Activated CD4-positive, alpha-beta memory T cell treated with anti-CD3 and anti-CD28 coated beads for 36 hours (primary cell): ENCODE measurements at regions not wholly inside any gene's neighbourhood (a gene's known extent, or its start where the extent isn't known, plus 50 kb on each side); places are given as distances from the start of the nearest gene placed in this dataset.
A peak's percentile ranks its signal among the peaks of the same experiment; 100 is the strongest.

Source experiments
- CTCF ChIA-PET: fragments of 350-600 bp; sonication (Branson Sonifier 250); formaldehyde crosslinking; loops from one replicate; lab custom pipeline; 2021; ENCODE audit warnings: antibody characterized with exemption, inconsistent platforms; lab: Charles Lee
- POLR2A ChIA-PET: fragments of 350-600 bp; sonication (Branson Sonifier 250); formaldehyde crosslinking; loops from one replicate; lab custom pipeline; 2021; ENCODE audit warnings: antibody characterized with exemption; lab: Charles Lee
- DNase-seq: peaks from one replicate; pipeline ENCODE4 v3.0.0-alpha.2; 2020
- H3K27ac Mint-ChIP-seq: one replicate; pipeline ENCODE4 v1.8.0; 2021; ENCODE audit warnings: mixed read lengths
- H3K27me3 Mint-ChIP-seq: one replicate; pipeline ENCODE4 v1.8.0; 2021; ENCODE audit warnings: mixed read lengths
- H3K36me3 Mint-ChIP-seq: one replicate; pipeline ENCODE4 v1.8.0; 2021; ENCODE audit warnings: mixed read lengths
- H3K4me1 Mint-ChIP-seq: one replicate; pipeline ENCODE4 v1.8.0; 2021; ENCODE audit warnings: low read depth, mixed read lengths
- H3K4me3 Mint-ChIP-seq: one replicate; pipeline ENCODE4 v1.8.0; 2021; ENCODE audit warnings: mild to moderate bottlenecking, mixed read lengths
- H3K9me3 Mint-ChIP-seq: one replicate; pipeline ENCODE4 v1.8.0; 2021; ENCODE audit warnings: mixed read lengths
- intact Hi-C: fragments of 100-400 bp; cut with micrococcal nuclease; formaldehyde crosslinking; loops from one replicate; pipeline ENCODE4 v1.15.1; 2023

DNA sequence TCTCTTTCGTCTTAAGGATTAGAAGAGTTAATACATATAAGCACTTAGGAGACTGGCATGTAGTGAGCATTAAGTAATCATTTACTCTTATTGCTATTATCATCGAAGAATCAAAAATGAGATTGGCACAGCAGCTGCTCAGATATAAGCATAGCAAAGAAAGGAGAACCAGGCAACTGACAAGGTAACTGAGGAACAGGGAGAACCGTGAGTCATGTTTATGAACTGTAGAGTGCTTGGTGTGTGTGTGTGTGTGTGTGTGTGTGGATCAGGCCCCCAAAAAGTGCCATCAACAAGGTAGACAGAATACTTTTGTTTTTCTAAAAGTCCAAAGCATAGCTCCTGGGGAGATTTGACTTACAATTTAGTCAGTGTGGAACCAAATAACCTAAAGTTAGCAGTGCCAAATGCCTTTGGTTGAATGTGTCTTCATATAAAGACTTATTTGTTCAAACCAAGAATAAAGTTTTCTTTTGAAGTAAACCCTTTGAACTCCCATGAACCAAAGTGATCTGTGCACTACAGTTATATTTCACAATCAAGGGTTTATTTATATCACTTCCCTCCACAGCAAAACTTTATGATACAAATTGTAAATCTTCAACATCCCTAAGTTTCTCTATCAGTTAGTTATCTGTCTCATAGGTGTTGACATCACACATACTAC, 660.6 kb downstream of the NYAP2 start:
- H3K27me3 Mint-ChIP-seq: peaks cover 2% of the 10 kb centered on the region
- intact Hi-C loops: no loop called here
- H3K9me3 Mint-ChIP-seq: no peaks in the 10 kb centered on the region
- POLR2A ChIA-PET: no interaction called here
- H3K36me3 Mint-ChIP-seq: no peaks in the 10 kb centered on the region
- no peak for DNase-seq
- H3K4me3 Mint-ChIP-seq: no peak overlapping the region
- no peak overlapping the region for H3K27ac Mint-ChIP-seq
- CTCF ChIA-PET: no interaction called here
- no peaks in the 10 kb centered on the region for H3K4me1 Mint-ChIP-seq

DNA sequence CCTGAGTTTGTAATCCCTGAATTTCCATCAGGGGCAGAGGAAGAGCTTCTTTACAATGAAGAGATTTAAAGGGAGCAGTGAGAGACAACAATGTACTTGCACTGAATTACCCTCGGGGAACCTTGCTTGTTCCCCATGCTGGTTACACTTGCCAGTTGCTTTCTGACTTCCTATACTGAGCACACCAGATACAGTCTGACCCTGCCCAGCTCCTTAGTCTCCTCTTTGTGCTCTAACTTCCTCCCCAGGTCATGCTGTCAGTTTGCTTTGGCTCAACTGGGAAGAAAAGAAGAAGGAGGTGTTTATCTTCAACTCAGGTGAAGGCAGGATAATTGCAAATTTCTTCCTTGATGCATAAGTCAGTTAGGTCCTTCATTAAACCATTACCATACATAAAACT, 658.4 kb downstream of the NYAP2 start:
- ChIA-PET POLR2A (no interaction called here), CTCF (no interaction called here)
- DNase-seq: no peak
- H3K4me3 Mint-ChIP-seq: no peak overlapping the region
- no peaks in the 10 kb centered on the region for H3K9me3 Mint-ChIP-seq
- H3K36me3 Mint-ChIP-seq: no peaks in the 10 kb centered on the region
- intact Hi-C loops: no loop called here
- H3K27me3 Mint-ChIP-seq: peaks cover 2% of the 10 kb centered on the region
- no peak overlapping the region for H3K27ac Mint-ChIP-seq
- H3K4me1 Mint-ChIP-seq: no peaks in the 10 kb centered on the region

DNA sequence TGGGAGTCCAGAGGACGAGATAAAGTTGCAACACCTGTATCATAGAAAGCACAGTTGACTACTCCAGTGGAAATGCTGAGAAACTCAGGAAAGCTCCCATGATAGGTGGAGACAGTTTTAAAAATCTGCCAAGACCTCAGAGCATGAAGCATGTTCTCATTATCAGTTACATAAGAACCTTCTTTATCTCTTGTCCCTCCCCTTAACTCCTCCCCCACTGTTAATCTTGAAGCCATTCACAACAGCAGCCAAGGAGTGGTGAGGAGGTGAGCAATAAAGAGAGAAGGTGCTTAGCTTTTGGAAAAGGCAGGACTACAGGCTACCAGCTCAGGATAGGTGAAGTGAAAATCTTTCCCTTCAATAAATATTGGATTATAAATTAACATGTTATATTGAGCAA, 657.9 kb downstream of the NYAP2 start:
- CTCF ChIA-PET: no interaction called here
- H3K9me3 Mint-ChIP-seq: no peaks in the 10 kb centered on the region

DNA sequence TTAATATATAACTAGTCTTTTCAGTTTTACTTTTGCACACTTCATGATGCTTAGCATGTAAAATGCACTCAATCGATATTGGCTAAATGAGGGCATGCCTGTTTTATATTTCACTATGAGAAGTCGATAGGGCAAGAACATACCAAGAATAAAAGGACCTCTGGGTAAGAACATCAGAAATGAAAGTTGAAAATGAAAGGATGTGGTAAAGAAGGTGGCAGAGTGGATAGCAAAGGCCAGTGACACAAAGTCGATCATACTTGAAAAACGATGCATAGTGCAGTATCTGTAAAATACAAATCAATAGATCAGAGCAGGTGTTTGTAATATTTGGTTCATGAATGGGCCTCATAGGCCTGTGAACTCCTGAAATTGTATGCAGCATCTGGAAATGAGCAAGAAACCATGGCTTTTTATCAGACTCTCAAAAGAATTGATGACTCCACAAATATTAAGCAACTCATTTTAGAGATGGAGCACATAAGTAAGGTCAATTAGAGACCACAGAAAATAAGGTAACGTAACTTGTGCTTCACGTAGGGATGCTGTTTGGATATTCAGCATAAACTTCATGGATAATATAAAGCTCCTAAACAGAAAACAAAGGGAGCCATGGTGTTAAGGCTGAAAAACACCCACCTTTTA, 653.4 kb downstream of the NYAP2 start:
- no peak for DNase-seq
- Mint-ChIP-seq H3K27me3 (no peaks in the 10 kb centered on the region), H3K9me3 (no peaks in the 10 kb centered on the region), H3K4me3 (no peak overlapping the region), H3K36me3 (no peaks in the 10 kb centered on the region), H3K4me1 (no peaks in the 10 kb centered on the region), H3K27ac (no peak overlapping the region)
- ChIA-PET CTCF (no interaction called here), POLR2A (no interaction called here)
- intact Hi-C loops: no loop called here

More for the DNA sequence above, 657.9 kb downstream of the NYAP2 start:
- H3K4me1 Mint-ChIP-seq: no peaks in the 10 kb centered on the region
- H3K27me3 Mint-ChIP-seq: peaks cover 2% of the 10 kb centered on the region
- DNase-seq: no peak
- H3K4me3 Mint-ChIP-seq: no peak overlapping the region
- POLR2A ChIA-PET: no interaction called here
- intact Hi-C loops: no loop called here
- no peaks in the 10 kb centered on the region for H3K36me3 Mint-ChIP-seq
- no peak overlapping the region for H3K27ac Mint-ChIP-seq

DNA sequence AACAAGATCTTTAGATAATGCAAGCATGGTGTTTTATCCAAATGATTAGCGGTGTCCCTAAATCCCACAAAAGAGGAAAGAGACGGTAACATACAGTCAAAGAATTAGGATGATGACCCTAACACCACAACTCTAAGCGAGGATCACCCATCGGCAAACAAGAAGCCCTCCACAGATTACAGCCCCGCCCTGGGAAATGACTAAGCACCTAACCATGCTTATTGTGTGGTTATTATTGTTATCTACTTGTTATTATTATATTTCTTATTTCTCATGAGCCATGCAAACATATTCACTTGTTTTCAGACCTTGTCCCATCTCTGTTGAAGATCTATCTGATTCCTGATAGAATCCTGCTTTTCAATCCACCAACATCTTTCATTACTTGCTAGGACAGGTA, 651.3 kb downstream of the NYAP2 start:
- H3K4me3 Mint-ChIP-seq: no peak overlapping the region
- no peaks in the 10 kb centered on the region for H3K9me3 Mint-ChIP-seq
- no peaks in the 10 kb centered on the region for H3K36me3 Mint-ChIP-seq
- intact Hi-C loops: no loop called here
- H3K4me1 Mint-ChIP-seq: no peaks in the 10 kb centered on the region
- ChIA-PET POLR2A (no interaction called here), CTCF (no interaction called here)
- DNase-seq: no peak
- no peak overlapping the region for H3K27ac Mint-ChIP-seq
- no peaks in the 10 kb centered on the region for H3K27me3 Mint-ChIP-seq

DNA sequence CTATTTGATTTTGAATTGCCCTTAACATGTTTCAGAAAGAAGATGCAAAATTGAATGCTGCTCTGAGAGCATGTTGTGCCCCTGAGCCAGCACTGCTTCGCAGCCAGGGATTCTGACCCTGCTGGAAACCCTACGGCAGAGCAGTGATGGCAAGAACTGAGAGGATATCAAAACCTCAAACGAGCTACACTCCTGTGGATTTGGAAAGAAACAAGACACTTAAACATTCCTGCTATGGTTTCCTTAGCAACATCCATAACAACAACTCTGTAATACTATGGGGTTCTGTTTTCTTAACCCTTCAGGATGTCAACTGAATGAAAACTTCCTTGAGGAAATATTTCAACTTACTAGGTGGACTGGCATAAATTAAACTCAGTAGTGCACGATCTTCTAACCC, 649.1 kb downstream of the NYAP2 start:
- H3K9me3 Mint-ChIP-seq: no peaks in the 10 kb centered on the region
- no peak overlapping the region for H3K4me3 Mint-ChIP-seq
- DNase-seq: no peak
- H3K27me3 Mint-ChIP-seq: peaks cover 2% of the 10 kb centered on the region
- CTCF ChIA-PET: no interaction called here
- no peaks in the 10 kb centered on the region for H3K36me3 Mint-ChIP-seq
- POLR2A ChIA-PET: no interaction called here
- H3K4me1 Mint-ChIP-seq: no peaks in the 10 kb centered on the region
- H3K27ac Mint-ChIP-seq: no peak overlapping the region
- intact Hi-C loops: no loop called here

DNA sequence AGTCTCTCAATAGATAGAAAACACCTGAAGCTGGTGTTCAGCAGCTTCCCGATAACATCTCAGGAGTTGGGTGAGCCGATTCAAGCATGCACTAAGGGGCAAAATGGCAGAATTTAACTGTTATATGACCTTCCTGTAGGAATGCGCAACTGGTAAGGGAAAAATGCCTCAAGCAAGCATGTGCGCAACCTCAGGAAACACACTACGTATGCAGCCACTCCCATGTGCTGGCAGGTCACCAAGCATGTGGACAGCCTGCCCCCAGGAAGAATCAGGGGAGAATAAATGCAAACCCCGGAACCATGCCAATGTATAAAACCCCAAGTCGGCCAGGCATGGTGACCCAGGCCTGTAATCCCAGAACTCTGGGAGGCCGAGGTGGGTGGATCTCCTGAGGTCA, 645.6 kb downstream of the NYAP2 start:
- H3K9me3 Mint-ChIP-seq: no peaks in the 10 kb centered on the region
- intact Hi-C loops: no loop called here
- peaks cover 11% of the 10 kb centered on the region for H3K27me3 Mint-ChIP-seq
- no peak for DNase-seq
- H3K4me1 Mint-ChIP-seq: no peaks in the 10 kb centered on the region
- ChIA-PET POLR2A (no interaction called here), CTCF (no interaction called here)
- H3K27ac Mint-ChIP-seq: no peak overlapping the region
- no peak overlapping the region for H3K4me3 Mint-ChIP-seq
- H3K36me3 Mint-ChIP-seq: no peaks in the 10 kb centered on the region

DNA sequence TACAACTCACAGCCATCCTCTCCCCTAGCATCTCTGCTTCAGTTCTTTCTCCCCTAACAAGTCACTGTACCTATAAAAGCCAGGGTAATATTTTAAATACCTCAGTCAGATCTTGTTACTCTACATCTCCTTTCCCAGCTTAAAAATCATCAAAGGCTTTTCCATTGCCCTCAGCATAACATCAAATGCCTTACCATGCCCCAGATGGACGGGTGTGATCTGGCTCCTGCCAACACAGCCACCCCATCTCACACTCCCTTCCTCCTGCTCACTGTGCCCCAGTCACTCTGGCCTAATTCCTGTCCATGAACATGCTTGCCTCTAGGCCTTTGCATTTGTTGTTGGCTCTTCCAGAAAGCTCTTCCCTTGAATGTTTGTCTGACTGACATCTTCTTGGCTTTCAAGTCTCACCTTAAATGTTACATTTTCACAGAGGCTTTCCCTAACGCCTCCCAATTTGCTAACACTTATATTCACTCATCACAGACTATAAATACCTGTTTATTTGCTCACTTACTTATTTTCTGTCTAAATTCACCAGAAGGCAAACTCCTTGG, 640.9 kb downstream of the NYAP2 start:
- no peak overlapping the region for H3K4me3 Mint-ChIP-seq
- POLR2A ChIA-PET: no interaction called here
- intact Hi-C loops: no loop called here
- H3K27ac Mint-ChIP-seq: no peak overlapping the region
- peaks cover 22% of the 10 kb centered on the region for H3K27me3 Mint-ChIP-seq
- CTCF ChIA-PET: no interaction called here
- no peaks in the 10 kb centered on the region for H3K36me3 Mint-ChIP-seq
- DNase-seq: no peak
- no peaks in the 10 kb centered on the region for H3K9me3 Mint-ChIP-seq
- H3K4me1 Mint-ChIP-seq: no peaks in the 10 kb centered on the region

DNA sequence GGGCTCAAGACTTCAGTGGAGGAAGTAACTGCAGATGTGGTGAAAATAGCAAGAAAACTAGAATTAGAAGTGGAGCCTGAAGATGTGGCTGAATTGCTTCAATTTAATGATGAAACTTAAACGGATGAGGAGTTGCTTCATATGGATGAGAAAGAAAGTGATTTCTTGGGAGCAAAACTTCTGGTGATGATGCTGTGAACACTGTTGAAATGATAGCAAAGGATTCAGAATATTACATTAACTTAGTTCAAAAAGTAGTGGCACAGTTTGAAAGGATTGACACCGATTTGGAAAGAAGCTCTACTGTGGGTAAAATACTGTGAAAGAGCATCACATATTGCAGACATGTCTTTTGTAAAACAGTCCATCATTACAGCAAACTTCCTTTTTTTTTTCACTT, 638.0 kb downstream of the NYAP2 start:
- no peaks in the 10 kb centered on the region for H3K36me3 Mint-ChIP-seq
- ChIA-PET POLR2A (no interaction called here), CTCF (no interaction called here)
- no peaks in the 10 kb centered on the region for H3K4me1 Mint-ChIP-seq
- no peak overlapping the region for H3K4me3 Mint-ChIP-seq
- H3K9me3 Mint-ChIP-seq: no peaks in the 10 kb centered on the region
- peaks cover 31% of the 10 kb centered on the region for H3K27me3 Mint-ChIP-seq
- no peak overlapping the region for H3K27ac Mint-ChIP-seq
- DNase-seq: no peak
- intact Hi-C loops: no loop called here

DNA sequence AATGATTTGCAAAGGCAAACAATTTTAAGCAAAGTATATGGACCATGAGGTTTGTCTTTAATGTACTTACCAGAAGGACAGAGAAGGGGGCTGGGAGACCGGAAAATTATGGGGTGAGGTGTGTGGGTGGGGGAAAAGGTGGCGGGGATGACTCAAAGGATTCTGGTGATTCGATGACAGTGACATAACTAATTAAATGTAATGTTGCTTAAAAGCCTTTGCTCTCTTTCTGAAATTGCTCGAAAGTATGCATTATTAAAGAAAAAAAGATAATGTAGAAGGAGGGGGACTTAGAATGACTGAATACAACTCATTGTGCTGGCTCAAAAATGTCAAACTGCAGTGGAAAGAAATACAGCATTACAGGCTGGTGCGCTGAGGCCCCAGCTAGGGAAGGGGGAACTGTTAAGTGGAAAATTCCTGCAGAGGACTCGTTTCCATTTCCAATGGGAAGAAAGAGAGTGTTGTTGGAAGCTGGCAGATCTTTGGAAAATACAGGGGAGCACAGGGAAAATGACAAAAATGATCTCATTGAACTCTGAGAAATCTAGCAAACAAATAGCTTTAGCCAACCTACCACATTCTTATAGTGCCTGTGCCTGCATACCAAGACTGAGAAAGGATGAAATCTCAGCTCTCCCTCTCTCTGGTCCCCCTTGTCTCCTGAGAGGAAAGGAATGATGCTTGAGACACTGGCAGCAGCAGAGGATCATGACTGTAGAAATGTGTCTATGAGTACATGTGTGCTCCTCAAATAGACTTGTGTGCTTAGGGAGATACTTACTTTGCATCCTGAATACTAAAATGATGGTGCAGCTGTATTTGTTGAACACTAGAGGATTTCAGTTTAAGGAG, 632.4 kb downstream of the NYAP2 start:
- H3K36me3 Mint-ChIP-seq: no peaks in the 10 kb centered on the region
- H3K27ac Mint-ChIP-seq: no peak overlapping the region
- H3K4me1 Mint-ChIP-seq: peaks cover 13% of the 10 kb centered on the region
- H3K27me3 Mint-ChIP-seq: peaks cover 39% of the 10 kb centered on the region
- no peaks in the 10 kb centered on the region for H3K9me3 Mint-ChIP-seq
- intact Hi-C loops: no loop called here
- ChIA-PET POLR2A (interaction anchor here (0.7 kb wide), 1 partner anchor 10 kb away, joined by 3 read pairs; no protein-coding TSS in a partner anchor), CTCF (no interaction called here)
- H3K4me3 Mint-ChIP-seq: peak overlapping the region; percentile 60
- peak; percentile 64 for DNase-seq

DNA sequence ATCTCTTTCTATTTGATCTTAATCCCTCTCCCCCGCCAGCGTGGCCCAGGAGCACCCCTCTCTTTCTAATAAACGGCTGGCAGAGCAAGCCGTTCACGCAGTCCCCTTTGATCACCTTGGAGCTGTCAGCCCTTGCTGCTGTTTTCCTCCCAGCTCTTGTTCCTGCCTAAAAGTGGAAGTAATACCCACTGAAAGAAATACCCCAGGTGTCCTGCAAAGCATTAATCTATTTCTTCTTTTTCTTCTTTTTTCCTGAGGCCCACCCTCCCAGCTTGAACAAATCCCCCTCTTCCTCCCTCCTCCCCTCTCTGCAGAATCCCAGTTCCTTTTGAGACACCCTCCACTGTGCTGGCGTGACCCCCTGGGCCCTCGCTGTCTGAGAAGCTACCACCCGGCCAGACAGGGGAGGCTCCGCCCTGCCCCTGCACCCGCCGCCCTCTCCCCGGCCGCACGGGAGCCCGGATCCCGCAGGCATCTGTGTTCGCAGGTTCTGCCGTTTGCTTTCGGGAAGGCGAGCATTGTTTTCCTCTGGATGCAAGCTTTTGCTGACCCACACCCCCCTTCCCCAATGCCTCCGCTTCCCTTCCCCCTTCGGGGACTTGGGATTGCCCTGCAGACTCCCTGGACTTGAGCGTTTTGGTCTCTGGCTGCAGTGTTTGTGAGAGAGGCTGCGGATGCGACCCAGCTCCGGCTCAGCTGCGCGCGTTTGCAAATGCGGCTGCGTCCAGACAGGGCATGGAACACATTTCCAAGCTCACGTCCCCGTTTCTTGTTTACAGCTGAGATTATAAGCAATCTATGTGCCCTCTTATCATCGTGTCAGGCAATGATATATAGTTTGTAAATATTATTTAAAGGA, 631.5 kb downstream of the NYAP2 start:
- DNase-seq: peak; percentile 30
- ChIA-PET POLR2A (no interaction called here), CTCF (no interaction called here)
- peaks cover 37% of the 10 kb centered on the region for H3K27me3 Mint-ChIP-seq
- peaks cover 13% of the 10 kb centered on the region for H3K4me1 Mint-ChIP-seq
- H3K27ac Mint-ChIP-seq: no peak overlapping the region
- H3K4me3 Mint-ChIP-seq: peak overlapping the region; percentile 60
- intact Hi-C loops: no loop called here
- no peaks in the 10 kb centered on the region for H3K9me3 Mint-ChIP-seq
- no peaks in the 10 kb centered on the region for H3K36me3 Mint-ChIP-seq

DNA sequence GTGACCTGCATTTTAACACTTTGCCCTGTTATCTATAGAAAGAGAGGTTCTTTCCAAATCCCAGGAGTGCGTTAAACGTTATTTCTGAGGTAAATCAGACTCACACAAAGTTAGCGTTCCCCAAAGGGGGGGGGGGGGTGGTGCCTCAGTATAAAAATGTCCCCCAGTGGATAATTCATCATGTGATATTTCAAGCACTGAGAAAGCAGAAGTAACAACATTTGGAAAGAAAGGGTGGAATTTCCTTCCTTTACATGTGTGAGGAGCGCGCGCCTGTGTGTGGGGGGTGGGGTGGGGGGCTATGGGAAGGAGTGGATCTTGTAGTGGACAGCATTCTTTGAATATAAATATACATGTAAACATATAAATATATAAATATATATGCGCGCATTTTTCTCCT, 630.9 kb downstream of the NYAP2 start:
- Mint-ChIP-seq H3K27ac (no peak overlapping the region), H3K4me3 (no peak overlapping the region), H3K36me3 (no peaks in the 10 kb centered on the region), H3K9me3 (no peaks in the 10 kb centered on the region), H3K4me1 (peaks cover 13% of the 10 kb centered on the region), H3K27me3 (peaks cover 33% of the 10 kb centered on the region)
- intact Hi-C loops: no loop called here
- POLR2A ChIA-PET: no interaction called here
- CTCF ChIA-PET: no interaction called here
- no peak for DNase-seq
